Hepatocyte (in vitro differentiated cells): ENCODE measurements at regions not wholly inside any gene's neighbourhood (a gene's known extent, or its start where the extent isn't known, plus 50 kb on each side); places are given as distances from the start of the nearest gene placed in this dataset.

Experiments used
- DNase-seq: peaks from one replicate; pipeline ENCODE4 v3.0.0-alpha.2; 2016; ENCODE audit warnings: low spot score
- H2AFZ ChIP-seq: fragments of 200-600 bp; sonication (generic); 2 replicates; pipeline ENCODE4 v1.6.0; 2016; ENCODE audit warnings: antibody characterized with exemption, mild to moderate bottlenecking
- H3K27ac ChIP-seq: fragments of 200-600 bp; sonication (generic); 2 replicates; pipeline ENCODE4 v1.5.1; 2016; ENCODE audit warnings: mild to moderate bottlenecking
- H3K27me3 ChIP-seq: fragments of 200-600 bp; sonication (generic); 2 replicates; pipeline ENCODE4 v1.6.1; 2016
- H3K36me3 ChIP-seq: fragments of 200-600 bp; sonication (generic); replicated peaks from 2 replicates; pipeline ENCODE4 v1.5.1; 2016; ENCODE audit warnings: low read depth; ENCODE audit not compliant: insufficient read depth
- H3K4me1 ChIP-seq: fragments of 200-600 bp; sonication (generic); 2 replicates; pipeline ENCODE4 v1.5.1; 2016; ENCODE audit warnings: mild to moderate bottlenecking, moderate library complexity; ENCODE audit not compliant: insufficient read depth
- H3K4me2 ChIP-seq: fragments of 200-600 bp; sonication (generic); 2 replicates; pipeline ENCODE4 v1.6.0; 2016
- H3K4me3 ChIP-seq: fragments of 200-600 bp; sonication (generic); 2 replicates; pipeline ENCODE4 v1.5.1; 2016; ENCODE audit warnings: mild to moderate bottlenecking
- H3K79me2 ChIP-seq: fragments of 200-600 bp; sonication (generic); 2 replicates; pipeline ENCODE4 v1.6.0; 2017; ENCODE audit warnings: mild to moderate bottlenecking
- H3K9me2 ChIP-seq: fragments of 200-600 bp; sonication (generic); replicated peaks from 2 replicates; pipeline ENCODE4 v1.6.0; 2017; ENCODE audit warnings: mild to moderate bottlenecking; ENCODE audit not compliant: insufficient read depth
- H3K9me3 ChIP-seq: fragments of 200-600 bp; sonication (generic); 2 replicates; pipeline ENCODE4 v1.5.1; 2016; ENCODE audit warnings: low read depth, mild to moderate bottlenecking
- H4K20me1 ChIP-seq: fragments of 200-600 bp; sonication (generic); 2 replicates; pipeline ENCODE4 v1.6.0; 2016; ENCODE audit warnings: mild to moderate bottlenecking; ENCODE audit not compliant: insufficient read depth, poor library complexity, severe bottlenecking
- EZH2 ChIP-seq: fragments of 200-600 bp; sonication (generic); IDR thresholded peaks from 2 replicates; pipeline ENCODE4 v1.6.1; 2016; ENCODE audit warnings: antibody characterized with exemption, mild to moderate bottlenecking, borderline replicate concordance
- EZH2phosphoT487 ChIP-seq: fragments of 200-600 bp; sonication (generic); IDR thresholded peaks from one replicate; pipeline ENCODE4 v1.6.1; 2018; ENCODE audit warnings: antibody characterized with exemption, mild to moderate bottlenecking, low read depth, moderate library complexity; ENCODE audit not compliant: unreplicated experiment, severe bottlenecking
- WGBS: methylation state at CpG from one replicate; pipeline ENCODE4 v1.1.6; 2016; ENCODE audit warnings: low lambda C conversion rate; ENCODE audit errors: missing lambda C conversion rate; 5-methylcytosine and 5-hydroxymethylcytosine counted together
- TF ChIP-seq, protein P1 (sequence below): fragments of 200-600 bp; sonication (generic); IDR thresholded peaks from 2 replicates; pipeline ENCODE4 v1.5.1; 2016; ENCODE audit warnings: antibody characterized with exemption, mild to moderate bottlenecking; ENCODE audit not compliant: poor library complexity

DNA sequence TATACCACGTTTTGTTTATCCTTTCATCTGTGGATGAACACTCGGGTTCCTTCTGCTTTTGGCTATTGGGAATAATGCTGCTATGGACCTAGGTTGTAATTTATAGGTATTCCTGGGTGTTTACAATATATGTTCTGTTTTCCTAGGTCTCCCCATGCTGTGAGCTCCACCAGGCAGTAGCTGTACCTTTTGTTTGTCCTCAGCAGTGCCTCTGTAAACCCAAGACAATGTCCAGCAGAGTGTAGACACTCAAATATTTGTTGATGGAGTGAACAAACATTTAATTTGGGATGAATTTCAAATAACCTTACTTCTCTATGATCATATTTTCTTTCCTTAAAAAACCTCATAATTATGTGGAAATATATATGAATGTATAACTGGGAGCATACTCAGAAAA, 259.5 kb upstream of the BOD1L1 start:
- TF ChIP-seq, protein P1, sequence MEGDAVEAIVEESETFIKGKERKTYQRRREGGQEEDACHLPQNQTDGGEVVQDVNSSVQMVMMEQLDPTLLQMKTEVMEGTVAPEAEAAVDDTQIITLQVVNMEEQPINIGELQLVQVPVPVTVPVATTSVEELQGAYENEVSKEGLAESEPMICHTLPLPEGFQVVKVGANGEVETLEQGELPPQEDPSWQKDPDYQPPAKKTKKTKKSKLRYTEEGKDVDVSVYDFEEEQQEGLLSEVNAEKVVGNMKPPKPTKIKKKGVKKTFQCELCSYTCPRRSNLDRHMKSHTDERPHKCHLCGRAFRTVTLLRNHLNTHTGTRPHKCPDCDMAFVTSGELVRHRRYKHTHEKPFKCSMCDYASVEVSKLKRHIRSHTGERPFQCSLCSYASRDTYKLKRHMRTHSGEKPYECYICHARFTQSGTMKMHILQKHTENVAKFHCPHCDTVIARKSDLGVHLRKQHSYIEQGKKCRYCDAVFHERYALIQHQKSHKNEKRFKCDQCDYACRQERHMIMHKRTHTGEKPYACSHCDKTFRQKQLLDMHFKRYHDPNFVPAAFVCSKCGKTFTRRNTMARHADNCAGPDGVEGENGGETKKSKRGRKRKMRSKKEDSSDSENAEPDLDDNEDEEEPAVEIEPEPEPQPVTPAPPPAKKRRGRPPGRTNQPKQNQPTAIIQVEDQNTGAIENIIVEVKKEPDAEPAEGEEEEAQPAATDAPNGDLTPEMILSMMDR: no peak
- TF ChIP-seq EZH2phosphoT487 (no peak), EZH2 (no peak)

GRCh38 chr4:13888112-13888511, 260.6 kb upstream of the BOD1L1 start:
- no peaks in the 10 kb centered on the region for H3K27me3 ChIP-seq
- no peak for DNase-seq
- no peak for TF ChIP-seq EZH2
- no peak for TF ChIP-seq EZH2phosphoT487
- TF ChIP-seq, protein P1: no peak

More for the DNA sequence above, 259.5 kb upstream of the BOD1L1 start:
- Histone ChIP-seq H3K9me3 (no peaks in the 10 kb centered on the region), H3K9me2 (no peaks in the 10 kb centered on the region), H3K4me1 (peaks cover 6% of the 10 kb centered on the region), H4K20me1 (no peaks in the 10 kb centered on the region), H3K27me3 (no peaks in the 10 kb centered on the region), H3K4me3 (no peak overlapping the region), H3K27ac (no peak overlapping the region), H3K36me3 (no peaks in the 10 kb centered on the region), H2AFZ (no peak overlapping the region), H3K4me2 (no peak overlapping the region), H3K79me2 (no peaks in the 10 kb centered on the region)
- no peak for DNase-seq
- 78% methylated on average over 2 of the region's 2 CpGs for WGBS

GRCh38 chr4:13891544-13891939, 264.0 kb upstream of the BOD1L1 start:
- Histone ChIP-seq H3K4me1 (peaks cover 6% of the 10 kb centered on the region), H4K20me1 (no peaks in the 10 kb centered on the region), H3K4me2 (peak overlapping the region; percentile 39), H3K79me2 (no peaks in the 10 kb centered on the region), H2AFZ (no peak overlapping the region), H3K4me3 (no peak overlapping the region), H3K9me3 (no peaks in the 10 kb centered on the region), H3K27me3 (no peaks in the 10 kb centered on the region), H3K36me3 (no peaks in the 10 kb centered on the region), H3K9me2 (no peaks in the 10 kb centered on the region), H3K27ac (peak overlapping the region; percentile 74)
- no peak for DNase-seq
- 92% methylated on average over 6 of the region's 6 CpGs for WGBS
- no peak for TF ChIP-seq EZH2phosphoT487
- TF ChIP-seq, protein P1: no peak
- TF ChIP-seq EZH2: no peak

More at GRCh38 chr4:13888112-13888511, 260.6 kb upstream of the BOD1L1 start:
- Histone ChIP-seq H3K4me2 (no peak overlapping the region), H3K4me3 (no peak overlapping the region), H3K9me2 (no peaks in the 10 kb centered on the region), H3K79me2 (no peaks in the 10 kb centered on the region), H2AFZ (no peak overlapping the region), H3K27ac (no peak overlapping the region), H4K20me1 (no peaks in the 10 kb centered on the region), H3K9me3 (no peaks in the 10 kb centered on the region), H3K36me3 (no peaks in the 10 kb centered on the region), H3K4me1 (peaks cover 6% of the 10 kb centered on the region)
- 56% methylated on average over 1 of the region's 1 CpG for WGBS

DNA sequence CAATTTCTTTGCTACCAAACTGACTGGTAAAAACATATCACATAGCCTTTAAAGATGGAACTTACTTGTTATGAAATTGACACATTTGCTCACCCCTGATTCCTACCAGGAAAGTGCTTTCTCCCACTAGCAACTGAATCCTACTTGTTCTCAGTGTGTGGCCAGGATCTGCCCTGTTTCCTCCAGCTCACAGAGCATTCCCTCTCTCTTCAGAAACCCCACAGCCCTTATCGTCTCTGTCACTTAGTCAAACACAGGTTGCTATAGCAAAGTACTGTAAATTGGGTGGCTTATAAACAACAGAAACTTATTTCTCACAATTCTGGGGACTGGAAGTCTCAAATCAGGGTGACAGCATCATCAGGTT, 265.2 kb upstream of the BOD1L1 start:
- peak; percentile 19 for DNase-seq
- H3K9me2 ChIP-seq: no peaks in the 10 kb centered on the region
- H3K27ac ChIP-seq: peak overlapping the region; percentile 88
- H3K4me2 ChIP-seq: peak overlapping the region; percentile 39
- H3K4me1 ChIP-seq: peaks cover 6% of the 10 kb centered on the region
- no peaks in the 10 kb centered on the region for H3K9me3 ChIP-seq
- 29% methylated on average over 1 of the region's 1 CpG for WGBS
- no peaks in the 10 kb centered on the region for H3K79me2 ChIP-seq
- TF ChIP-seq EZH2phosphoT487: no peak
- no peak for TF ChIP-seq EZH2
- TF ChIP-seq, protein P1: no peak
- no peaks in the 10 kb centered on the region for H3K36me3 ChIP-seq
- H3K4me3 ChIP-seq: no peak overlapping the region
- no peaks in the 10 kb centered on the region for H4K20me1 ChIP-seq
- H3K27me3 ChIP-seq: no peaks in the 10 kb centered on the region
- no peak overlapping the region for H2AFZ ChIP-seq
